ENCODE measurements at regions not wholly inside any gene's neighbourhood (a gene's known extent, or its start where the extent isn't known, plus 50 kb on each side); places are given as distances from the start of the nearest gene placed in this dataset.

- H3K9me3 Mint-ChIP-seq: no peaks in the 10 kb centered on the region
- no peaks in the 10 kb centered on the region for H3K36me3 Mint-ChIP-seq
- H3K27ac Mint-ChIP-seq: peak overlapping the region in 1 of 2 donors; percentile 25
- peak; percentile 79 to 89 for ATAC-seq
- DNase-seq (ENCODE audit: low spot score in 2 of 2): no peak
Observed at GRCh38 chr14:75226755-75227544, 50.5 kb upstream of the TMED10 start.

Data from activated naive CD4-positive, alpha-beta T cell treated with anti-CD3 and anti-CD28 coated beads, Interleukin-2, amount 50 U/mL, for 72 hours (primary cell).